RCC 7860 (cell line): ENCODE measurements at regions not wholly inside any gene's neighbourhood (a gene's known extent, or its start where the extent isn't known, plus 50 kb on each side); places are given as distances from the start of the nearest gene placed in this dataset.
A peak's percentile ranks its signal among the peaks of the same experiment; 100 is the strongest.
"Not testable (repeated sequence)": the region's sequence is repeated elsewhere in the genome, so short reads cannot be mapped to it uniquely, and the experiment has no call there.

ENCODE experiments used
- DNase-seq: peaks from one replicate; pipeline ENCODE4 v3.0.0-alpha.2; 2015; ENCODE audit warnings: low spot score
- FAIRE-seq: peaks from 2 replicates; lab custom pipeline; 2012; peaks lifted over from hg19 to GRCh38; lab: Jason Lieb, UNC

DNA sequence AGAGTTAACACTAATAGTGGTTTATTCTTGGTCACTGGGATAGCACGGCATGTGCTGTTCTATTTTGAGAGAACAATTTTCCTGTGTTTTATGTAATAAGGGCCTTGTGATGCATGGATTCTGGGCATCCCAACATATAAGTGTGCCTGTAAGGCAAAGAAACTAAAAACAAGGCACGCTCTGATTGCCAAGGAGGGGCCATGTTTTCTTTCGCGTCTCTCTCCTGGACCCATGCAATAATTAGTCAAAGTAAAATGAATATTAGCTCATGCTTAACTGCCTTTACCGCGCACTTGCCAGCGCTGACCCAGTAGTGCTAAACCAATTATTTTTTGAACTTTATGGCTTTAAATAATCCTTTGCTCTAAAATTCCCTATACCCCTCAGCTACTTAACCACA is 140.9 kb downstream of the PSAT1 start:
- no peak for DNase-seq
- no peak for FAIRE-seq

DNA sequence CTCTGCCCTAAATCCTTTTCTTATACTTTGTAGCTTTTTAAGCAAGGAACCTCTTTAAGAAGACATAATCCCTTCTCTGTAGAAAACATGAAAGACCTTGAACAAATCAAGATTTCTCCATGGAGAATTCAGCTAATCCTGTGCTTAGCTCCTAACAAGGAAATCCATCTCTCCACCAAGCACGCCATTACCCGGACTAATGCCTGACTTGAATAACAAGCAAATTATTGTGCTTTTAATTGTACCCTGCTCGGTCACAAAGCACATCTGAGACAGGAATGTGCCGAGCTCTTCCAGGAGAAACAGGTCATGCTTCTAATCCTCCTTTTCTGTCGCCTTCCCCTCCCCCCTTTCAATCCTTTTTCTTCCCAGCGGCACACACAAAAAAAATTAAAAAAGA is 141.3 kb downstream of the PSAT1 start:
- no peak for FAIRE-seq
- DNase-seq = no peak

DNA sequence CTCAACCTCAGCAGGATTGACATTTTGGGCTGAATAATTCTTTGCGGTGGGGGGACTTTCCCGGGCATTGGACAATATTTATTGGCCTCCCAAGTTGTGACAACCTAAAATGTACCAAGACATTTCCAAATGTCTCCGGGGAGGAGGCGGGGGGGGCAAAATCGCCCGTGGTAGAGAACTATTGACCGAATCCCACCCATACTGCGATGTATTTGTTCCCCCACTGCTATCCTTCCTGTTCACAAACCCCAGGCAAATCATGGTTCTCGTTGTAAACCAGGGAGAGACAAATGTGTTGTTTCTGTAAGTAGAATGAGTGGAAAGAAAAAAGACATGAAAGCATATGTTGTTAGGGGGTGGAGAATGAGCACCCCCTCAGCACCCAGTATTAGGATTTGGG is 141.9 kb downstream of the PSAT1 start:
- FAIRE-seq = no peak

DNA sequence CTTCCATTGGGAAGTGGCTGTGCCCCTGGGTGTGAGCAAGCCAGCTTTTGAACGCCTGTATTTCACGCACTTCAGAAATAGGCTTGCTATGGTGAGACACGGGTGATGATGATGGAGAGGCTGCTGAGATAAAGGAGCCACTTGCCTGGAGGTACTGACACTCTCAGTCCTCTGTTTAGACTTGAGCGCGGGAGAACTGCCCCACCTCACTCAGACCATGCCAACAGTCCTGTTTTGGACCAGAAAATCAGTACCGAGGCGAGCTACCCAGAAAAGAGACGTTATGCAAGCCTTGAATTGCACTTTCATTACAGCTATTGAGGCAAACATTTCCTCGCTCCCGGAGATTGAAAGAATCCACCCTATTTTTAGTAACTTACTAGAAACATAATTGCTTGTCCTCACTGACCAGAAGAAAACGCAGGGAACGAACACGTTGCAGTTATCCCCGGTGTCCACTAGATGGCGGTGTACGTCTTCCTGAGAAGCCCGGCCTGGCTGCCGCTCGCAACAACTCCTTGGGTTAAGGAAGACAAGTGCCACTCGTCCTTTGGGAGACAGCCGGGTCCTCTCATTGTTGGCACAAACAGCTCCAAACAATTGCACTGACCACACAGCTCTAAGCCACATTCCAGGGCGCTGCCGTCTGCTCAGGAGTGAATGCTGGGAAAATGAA is 142.4 kb downstream of the PSAT1 start:
- DNase-seq = peak; percentile 66
- FAIRE-seq = peak; percentile 69

More for the DNA sequence above, 141.9 kb downstream of the PSAT1 start:
- no peak for DNase-seq

DNA sequence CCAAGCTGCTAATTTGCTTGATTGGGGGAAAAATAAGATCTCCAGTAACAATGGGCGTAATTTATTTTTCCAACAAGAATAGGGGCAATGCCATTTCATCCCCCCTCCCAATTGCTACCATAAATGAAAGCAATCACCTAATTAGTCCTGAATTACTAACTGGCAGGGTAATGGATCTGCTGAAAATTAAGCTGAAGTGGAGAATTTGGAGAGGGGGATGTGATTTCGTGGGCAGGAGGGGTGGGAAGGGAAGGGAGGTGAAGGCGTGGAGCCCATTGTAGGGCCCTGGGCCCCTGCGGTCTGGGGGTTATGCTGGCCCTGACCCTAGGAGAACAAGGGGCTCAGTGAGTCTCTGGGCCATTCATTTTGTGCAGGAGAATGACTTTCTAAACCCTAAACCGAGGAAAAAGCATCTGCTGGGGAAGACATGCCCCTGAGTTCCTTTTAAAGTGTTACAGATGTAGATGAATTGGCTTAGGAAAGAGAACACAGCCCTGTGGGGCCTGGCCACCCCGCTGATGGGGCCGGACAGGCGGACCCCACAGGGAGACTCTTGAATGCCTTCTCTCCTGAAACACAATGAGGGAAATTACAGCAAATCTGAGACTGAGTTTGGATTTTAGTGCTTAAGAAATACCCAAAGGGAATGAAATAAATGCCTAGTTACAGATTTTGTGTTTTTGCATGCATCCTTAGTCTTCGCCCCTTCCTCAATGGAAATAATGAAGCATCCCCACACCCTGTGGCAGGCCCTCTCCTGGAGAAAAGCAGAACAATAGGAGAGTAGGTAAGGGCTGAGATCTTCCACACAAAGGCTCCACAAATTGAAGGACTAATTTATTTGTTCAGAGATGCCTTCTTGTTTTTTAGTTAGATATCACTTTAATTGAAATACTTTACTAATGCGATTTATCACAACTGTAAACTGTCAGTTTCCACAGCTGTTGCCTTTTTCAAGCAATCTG is 143.2 kb downstream of the PSAT1 start:
- FAIRE-seq (no peak), DNase-seq (no peak)

DNA sequence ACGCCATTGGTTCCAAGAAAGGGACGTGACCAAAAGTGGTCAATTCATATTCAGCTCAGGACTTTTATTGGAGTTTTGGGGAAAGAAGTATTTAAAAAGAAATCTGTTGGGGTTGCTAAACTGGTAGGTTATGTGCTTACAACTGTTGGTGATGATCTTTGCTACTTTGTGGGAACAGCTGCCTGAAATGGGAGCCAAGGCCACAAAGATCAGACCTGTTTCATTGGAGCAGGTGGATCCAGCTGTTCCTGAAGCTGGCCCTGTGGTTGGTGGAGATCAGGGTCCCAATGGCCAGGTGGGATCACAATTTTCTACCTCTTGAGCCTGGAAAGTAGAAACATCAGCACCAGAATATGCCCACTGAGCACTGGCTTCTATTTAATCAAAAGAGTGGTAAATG is 144.5 kb downstream of the PSAT1 start:
- no peak for DNase-seq
- FAIRE-seq = no peak

DNA sequence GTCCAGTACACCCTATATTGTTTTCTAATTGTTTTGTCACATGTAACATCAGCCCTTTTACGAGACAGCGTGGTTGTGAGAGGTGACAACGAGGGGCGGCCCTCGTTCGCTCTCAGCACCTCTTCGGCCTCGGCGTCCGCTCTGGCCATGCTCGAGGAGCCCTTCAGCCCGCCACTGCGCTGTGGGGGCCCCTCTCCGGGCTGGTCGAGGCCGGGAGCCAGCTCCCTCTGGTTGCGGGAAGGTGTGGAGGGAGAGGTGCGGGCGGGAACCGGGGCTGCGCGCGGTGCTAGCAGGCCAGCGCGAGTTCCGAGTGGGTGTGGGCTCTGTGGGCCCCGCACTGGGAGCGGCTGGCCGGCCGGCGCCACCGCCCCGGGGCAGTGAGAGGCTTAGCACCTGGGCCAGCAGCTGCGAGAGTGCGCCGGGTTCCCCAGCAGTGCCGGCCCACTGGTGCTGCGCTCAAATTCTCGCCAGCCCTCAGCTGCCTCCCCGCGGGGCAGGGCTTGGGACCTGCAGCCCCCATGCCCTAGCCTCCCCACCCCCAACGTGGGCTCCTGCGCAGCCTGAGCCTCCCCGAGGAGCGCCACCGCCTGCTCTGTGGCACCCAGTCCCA is 145.0 kb downstream of the PSAT1 start:
- FAIRE-seq (no peak), DNase-seq (no peak)

DNA sequence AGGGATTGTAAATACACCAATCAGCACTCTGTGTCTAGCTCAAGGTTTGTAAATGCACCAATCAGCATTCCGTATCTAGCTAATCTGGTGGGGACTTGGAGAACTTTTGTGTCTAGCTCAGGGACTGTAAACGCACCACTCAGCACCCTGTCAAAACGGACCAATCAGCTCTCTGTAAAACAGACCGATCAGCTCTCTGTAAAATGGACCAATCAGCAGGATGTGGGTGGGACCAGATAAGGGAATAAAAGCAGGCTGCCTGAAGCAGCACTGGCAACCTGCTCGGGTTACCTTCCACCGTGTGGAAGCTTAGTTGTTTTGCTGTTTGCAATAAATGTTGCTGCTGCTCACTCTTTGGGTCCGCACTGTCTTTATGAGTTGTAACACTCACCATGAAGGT is 145.7 kb downstream of the PSAT1 start:
- FAIRE-seq, DNase-seq: not testable (repeated sequence)

DNA sequence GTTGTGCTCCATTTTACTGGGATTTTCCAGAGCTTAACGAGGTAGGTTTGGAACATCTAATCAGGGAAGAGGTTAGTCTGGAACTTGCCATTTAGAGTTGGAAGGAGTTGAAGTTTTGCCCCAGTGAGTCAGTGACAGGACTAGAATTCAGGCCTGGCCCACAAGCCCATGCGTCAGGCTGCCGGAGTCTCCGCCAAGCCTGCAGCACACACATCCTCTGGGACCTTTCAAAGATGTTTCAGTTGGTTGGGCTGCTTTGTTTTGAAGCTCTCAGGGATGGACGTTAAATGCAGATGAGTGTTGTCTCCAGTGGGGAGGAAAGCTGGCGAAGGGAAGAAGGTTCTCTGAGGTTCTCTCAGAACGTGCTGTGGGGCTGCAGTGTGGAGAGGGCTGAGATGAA is 147.0 kb downstream of the PSAT1 start:
- FAIRE-seq (no peak), DNase-seq (no peak)

DNA sequence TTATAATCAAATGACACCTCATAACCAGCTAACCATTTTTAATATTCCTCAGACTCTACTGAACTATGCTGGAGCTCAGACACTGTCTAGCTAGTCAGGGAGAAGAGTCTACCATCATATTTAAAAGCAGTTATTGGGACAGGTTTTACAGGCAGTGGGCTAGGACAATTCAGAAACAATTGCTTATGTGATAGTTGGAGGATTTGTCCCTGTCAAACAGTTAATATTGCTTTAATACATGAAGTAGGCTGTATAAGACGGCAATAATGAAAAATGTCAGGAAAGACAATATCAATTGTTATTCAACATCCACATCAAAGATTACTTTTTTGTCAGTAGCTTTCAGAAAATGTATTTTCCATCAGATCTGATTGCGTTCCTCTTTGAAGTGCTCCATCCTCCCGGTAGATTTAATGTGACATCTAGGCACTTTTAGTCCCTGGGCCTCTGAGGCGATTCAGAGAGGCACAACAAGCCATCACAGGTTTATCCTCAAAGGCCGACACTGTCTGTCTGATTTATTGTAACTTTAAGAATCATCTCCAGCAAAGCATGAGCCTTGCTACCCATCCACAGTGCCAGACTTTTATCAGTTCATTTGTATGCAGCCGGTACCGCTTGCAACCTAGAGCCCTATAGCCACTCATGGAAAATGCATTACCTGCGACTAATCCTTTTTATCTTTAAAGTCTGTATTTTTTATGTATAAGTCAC is 152.2 kb downstream of the PSAT1 start:
- no peak for DNase-seq

DNA sequence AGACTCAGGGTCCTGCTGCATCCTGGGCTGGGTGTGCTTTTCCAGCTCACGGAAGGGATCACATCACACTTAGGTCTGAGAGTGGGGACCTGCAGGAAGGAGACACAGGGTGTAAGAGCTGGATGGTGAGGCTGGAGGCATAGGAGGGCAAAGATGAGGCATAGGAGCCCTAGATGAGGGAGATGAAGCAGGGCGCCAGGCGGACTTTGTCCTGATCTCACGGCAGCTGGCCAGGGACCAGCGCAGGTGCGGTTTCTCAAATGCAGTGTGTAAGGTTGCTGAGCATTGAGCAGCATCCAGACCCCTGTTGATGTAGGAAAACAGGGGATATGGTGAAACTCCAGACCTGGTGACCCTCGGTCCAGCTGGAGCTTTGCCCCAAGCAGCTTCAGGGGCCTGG is 156.5 kb downstream of the PSAT1 start:
- FAIRE-seq (no peak), DNase-seq (no peak)

More for the DNA sequence above, 152.2 kb downstream of the PSAT1 start:
- no peak for FAIRE-seq

DNA sequence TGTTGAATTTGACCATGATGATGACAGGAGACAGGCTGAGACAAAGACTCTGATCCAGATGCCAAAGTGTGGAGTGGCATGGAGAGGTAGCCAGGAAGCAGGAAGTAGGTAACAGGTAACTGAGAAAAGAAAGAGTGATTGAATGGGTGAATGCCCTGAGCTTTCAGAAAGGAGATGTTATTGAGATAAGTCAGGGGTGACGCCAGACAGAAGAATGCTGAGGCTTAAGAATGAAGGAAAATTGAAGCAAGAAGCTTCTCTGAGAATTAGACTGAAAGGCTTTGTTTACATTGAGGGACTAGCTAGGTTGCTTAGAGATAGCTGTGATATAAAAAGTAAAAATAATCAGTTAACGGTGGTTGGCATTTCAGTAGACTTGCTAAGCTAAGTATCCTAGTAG is 165.7 kb downstream of the PSAT1 start:
- DNase-seq (peak; percentile 41), FAIRE-seq (no peak)

DNA sequence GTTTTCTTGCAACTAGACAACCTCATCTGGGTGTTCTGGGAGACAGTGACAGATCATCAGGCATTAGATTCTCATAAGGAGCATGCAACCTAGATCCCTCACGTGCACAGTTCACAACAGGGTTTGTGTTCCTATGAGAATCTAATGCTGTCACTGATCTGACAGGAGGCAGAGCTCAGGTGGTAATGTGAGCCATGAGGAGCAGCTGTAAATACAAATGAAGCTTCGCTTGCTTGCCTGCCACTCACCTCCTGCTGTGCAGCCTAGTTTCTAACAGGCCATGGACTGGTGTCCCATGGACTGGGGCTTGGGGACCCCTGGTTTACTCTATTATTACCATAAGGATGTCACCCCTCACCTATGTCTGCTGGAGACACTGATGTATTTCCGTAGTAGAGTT is 166.8 kb downstream of the PSAT1 start:
- FAIRE-seq (no peak), DNase-seq (no peak)

DNA sequence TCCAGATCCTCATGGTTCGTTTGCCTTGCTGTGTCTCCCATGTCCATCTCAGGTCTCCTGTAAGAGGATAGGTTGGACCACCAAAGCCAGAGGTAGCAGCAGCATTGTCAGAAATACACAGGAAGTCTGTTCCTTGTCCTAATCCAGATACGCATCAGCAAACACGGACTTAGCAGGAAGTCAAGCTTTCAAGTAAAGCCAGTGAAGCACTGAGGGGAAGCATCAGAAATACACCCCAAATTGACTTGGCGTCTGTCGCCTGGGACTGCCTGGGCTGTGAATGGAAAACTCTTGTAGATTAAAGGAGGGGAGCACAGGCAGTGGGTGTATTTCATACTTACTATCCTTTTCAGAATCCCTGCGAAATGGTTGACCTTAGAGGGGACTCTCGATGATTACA is 171.3 kb downstream of the PSAT1 start:
- DNase-seq (no peak), FAIRE-seq (no peak)

DNA sequence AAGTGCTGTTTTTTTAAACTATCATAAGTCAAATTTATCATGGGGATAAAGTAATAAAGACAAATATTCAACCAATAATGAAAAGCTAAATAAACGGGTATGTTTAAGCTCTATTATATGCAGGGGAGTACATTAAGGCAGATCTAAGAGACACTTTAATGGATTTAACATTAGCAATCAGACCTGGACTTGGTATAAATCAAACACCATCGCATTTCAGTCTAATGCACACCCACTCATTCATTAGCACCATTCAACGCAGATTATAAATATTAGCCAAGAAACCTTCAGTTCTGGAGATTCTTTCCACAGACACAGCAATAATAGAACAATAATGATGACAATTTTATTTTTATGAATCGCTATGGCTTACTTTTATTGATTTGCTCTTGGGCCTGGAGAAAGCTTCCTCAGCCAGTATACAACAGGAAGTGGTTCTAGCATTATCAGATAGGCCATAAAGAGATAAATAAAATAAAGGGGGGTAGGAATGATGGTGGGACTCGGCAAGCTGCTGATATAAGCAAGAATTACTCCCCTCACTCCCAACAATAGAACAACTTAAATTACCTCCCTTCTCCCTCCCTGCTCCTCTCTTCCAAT is 172.2 kb downstream of the PSAT1 start:
- DNase-seq (no peak), FAIRE-seq (no peak)

DNA sequence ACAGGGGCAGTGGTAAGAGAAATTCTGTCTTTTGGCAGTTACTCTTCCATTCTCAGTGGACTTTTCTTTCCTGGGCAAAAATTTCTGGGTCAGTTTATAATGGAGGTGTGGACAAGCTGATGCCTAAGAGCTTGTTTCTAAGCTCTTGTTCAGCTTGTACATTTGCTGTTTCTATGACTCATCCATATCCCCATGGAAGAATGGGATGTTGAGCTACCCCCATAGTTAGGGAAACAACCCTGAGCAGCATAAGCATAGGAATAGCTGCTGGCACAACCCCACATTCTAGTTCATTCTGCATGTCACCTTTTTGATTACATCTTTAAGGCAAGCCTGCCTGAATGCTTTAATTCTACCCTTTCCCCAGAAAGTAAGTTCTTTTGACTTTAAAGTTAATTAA is 173.3 kb downstream of the PSAT1 start:
- no peak for DNase-seq
- no peak for FAIRE-seq

DNA sequence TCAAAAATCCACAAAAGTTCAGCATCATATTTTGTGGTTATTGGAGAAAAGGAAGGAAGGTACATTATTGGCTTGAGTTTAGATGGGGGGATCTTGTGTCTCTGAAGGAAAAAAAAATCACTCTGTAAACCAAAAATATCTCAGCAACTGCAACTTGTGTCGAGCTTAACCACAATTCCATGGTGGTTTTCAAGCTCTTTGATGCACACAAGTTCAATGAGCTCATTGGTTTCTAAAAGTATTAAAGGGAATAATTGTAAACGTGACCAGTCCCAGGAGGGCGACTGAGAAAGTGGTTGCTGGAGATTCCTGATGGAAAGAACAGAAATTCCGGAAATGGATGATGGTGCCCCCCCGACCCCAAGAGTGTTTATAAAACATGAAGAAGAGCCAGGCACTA is 173.8 kb downstream of the PSAT1 start:
- no peak for DNase-seq
- no peak for FAIRE-seq

DNA sequence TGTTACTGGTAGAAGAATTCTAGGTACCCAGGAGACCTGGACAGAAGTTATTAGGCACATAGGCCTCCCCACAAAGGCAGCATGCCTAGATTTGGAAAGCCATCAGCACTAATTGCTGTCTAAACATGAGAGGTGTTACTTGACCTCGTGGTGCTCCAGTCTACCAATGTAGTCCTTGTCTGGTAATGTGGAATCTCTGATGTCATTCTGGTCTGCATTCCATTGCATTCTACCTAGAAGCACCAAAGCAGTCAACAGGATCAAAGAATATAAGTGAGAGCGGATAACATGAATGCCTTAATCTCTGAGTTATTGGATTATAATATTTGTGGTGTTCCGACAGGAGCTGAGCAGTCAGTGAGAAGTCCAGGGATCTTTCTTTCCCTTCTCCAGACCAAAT is 175.2 kb downstream of the PSAT1 start:
- DNase-seq (no peak), FAIRE-seq (no peak)

DNA sequence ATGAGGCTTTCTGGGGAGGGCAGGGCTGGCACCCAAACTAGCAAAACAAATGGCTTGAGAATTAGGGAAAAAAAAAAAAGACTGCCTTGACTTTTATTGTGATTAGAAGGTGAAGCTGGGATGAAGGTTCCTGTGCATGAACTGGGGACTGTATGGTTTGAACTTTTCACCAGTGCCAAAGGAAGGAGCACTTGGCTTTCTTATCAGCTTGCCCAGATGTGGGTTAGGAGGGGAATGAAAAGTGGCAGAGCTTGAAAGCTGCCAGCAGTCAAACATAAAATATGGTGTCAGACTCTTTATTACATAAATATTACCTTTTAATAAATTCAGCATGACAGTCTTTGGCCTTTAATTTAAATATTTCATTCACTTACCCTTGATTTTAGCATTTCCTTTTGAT is 182.5 kb downstream of the PSAT1 start:
- FAIRE-seq (no peak), DNase-seq (no peak)

DNA sequence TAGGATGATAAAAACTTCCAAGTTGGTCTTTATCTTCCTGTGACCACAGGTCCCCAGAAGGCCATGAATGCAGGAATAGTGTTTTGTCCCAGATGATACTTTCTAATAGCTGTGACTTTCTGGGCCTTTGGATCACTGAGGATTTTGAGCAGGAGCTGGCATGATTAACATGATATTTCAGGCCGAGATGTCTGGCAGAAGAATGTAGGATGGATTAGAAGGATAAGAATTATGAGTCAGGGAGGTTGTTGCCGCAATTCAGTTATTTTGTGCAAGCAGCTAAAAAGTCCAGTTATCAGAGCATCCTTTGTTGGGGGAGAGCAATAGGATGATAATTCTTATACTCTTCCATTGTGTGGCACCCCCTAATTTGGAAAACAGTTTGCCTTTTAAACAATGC is 189.7 kb downstream of the PSAT1 start:
- FAIRE-seq (no peak), DNase-seq (no peak)

DNA sequence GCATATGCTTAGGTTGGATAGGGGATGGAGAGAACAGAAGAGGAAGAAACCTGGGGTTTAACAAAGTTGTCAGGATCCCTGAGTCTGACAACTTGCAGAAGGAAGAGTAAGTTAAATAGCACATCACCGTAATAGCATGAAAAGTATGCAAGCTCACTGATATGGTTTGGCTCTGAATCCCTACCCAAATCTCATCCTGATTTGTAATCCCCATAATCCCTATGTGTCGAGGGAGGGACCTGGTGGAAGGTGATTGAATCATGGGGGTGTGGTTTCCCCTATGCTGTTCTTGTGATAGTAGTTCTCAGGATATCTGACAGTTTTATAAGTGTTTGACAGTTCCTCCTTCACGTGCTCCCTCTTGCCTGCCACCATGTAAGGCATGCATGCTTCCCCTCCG is 193.3 kb downstream of the PSAT1 start:
- DNase-seq (no peak), FAIRE-seq (no peak)
